GM19023 (cell line): ENCODE measurements at regions not wholly inside any gene's neighbourhood (a gene's known extent, or its start where the extent isn't known, plus 50 kb on each side); places are given as distances from the start of the nearest gene placed in this dataset.
"Not testable (repeated sequence)": the region's sequence is repeated elsewhere in the genome, so short reads cannot be mapped to it uniquely, and the experiment has no call there.

Source experiments
- ATAC-seq: cut with Tn5 transposase; IDR thresholded peaks from one replicate; pipeline ENCODE4 v1.9.1; 2021; ENCODE audit warnings: mild to moderate bottlenecking, moderate library complexity; ENCODE audit not compliant: unreplicated experiment

DNA sequence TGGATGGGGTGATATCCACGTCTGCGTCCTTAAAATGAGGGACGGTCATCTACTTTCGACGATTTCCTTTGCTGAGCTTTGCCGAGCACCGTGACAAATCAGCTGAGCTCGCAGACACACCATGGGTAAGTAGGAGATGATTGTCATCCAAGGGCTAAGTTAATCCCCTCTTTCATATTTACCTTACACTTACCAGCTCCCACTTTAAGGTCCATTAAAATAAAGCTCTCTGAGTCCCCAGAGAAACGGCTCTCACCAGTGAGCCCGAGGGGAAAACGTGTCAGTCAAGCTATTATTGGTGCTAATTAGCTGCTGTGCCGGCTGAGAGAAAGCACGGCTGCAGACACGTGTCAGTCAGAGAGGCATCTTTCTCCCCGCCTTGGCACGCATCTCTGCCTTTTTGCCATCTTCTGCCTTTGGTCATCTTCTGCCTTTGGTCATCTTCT lies 72.2 kb downstream of the CRLF2 start:
- no peak for ATAC-seq

DNA sequence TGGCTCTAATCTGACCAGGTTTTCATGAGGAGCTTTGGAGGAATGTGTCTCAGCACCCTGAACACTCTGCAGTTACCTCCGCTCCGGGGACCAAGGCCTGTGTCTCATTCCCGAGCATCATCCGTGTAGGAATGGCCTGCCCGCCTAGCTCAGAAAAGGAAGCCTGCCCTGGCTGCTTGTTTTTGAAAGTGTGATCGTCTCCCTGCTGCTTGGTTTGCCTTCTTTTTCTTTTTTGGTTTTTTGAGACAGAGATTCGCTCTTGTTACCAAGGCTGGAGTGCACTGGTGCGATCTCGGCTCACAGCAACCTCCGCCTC lies 73.3 kb downstream of the CRLF2 start:
- ATAC-seq = no peak

DNA sequence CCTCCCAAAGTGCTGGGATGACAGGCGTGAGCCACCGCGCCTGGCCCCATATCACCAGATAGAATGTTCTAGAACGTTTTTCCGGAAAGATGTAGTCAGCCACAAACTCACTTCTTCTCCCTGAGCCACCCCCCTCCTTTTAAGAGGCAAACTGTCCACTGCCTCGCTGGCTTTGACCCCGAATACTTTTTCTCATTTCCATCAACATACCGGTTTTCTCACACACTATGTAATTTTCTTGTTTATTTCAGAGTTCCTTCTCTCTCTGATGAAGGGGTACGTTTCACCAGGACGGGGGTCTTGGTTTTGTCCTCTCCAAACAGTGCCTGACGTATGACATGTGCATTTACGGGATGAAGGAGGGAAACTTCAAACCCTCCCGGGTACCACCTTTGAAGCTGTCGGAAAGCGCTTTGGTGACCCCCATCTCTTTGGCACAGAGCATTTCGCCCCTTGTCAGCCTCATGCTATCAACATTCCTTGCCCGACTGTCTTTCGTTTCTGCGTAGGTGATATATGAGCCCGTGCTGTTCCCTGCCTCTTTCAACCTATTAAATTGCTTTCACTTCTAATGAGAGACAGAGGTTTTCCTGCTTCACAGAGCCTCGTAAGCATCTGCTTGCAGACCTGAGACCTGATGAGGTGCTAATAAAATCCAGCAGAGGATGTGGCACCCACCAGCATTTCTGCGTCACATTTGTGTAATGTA lies 73.8 kb downstream of the CRLF2 start:
- ATAC-seq = no peak

DNA sequence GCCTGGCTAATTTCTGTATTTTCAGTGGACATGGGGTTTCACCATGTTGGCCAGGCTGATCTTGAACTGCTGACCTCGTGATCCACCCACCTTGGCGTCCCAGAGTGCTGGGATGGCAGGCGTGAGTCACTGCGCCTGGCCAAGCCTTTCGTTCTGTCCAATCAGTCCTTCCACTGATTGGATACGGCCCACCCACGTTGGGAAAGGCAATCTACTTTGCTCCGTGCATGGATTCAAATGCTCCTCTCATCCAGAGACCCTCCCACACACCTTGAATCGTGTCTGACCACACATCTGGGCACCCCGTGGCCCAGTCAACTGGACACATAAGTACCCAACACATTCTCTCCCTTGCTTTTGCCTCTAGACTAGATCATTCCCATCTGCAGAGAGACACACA lies 74.9 kb downstream of the CRLF2 start:
- no peak for ATAC-seq

DNA sequence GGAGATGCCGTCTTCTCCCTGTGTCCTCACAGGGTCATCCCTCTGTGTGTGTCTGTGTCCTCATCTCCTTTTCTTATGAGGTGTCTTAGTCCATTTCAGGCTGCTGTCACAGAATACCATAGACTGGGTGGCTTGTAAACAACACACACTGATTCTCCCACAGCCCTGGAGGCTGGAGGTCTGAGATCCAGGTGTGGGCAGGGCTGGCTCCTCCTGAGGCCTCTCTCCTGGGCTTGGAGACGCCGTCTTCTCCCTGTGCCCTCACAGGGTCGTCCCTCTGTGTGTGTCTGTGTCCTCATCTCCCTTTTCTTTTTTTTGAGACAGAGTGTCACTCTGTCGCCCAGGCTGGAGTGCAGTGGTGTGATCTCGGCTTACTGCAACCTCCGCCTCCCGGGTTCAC lies 75.9 kb downstream of the CRLF2 start:
- not testable (repeated sequence) for ATAC-seq

DNA sequence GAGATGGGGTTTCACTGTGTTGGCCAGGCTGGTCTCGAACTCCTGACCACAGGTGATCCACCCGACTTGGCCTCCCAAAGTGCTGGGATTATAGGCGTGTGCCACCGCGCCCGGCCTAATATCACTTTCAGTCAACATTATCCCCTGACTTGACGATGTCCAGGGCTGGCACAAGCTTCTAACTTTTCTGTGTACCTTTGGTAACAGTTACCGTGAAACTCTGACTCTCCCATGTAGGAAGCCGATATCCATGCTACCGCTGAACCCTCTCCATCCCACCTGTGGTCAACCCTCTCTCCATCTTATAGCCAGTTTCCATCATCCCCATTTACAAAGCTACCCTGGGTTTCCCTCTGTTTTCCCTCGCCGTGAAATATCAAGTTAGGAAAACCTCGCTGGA lies 77.5 kb downstream of the CRLF2 start:
- no peak for ATAC-seq

DNA sequence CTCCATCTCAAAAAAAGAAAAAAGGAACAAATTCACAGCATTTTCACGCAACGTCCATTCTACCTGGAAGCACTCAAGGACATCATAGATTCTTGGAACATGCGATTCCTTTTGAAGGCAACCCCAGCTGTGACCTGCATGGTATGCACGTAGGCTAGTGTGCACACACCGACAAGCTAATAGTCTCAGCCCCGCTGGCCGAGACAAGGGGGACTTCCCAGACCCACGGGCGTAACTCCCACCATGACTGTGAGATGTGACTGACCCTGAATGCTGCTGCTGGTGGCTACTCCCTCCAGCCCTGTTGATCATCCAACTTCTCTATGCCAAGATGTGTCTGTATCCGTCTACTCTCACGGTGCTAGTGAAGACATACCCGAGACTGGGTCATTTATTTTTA lies 78.3 kb downstream of the CRLF2 start:
- no peak for ATAC-seq

DNA sequence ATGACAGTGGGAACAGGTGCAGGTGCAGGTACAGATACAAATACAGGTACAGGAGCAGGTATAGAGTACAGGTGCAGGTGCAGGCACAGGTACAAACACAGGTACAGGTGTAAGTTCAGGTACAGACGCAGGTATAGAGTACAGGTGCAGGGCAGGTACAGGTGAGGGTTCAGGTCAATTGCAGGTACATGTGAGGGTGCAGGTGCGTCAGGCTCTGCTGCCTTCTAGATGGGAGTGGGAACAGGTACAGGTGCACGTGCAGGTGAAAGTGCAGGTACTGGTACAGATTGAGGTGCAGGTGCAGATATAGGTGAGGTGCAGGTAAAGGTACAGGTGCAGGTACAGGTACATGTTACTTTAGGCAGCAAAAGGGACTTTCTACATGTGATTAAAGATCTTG lies 85.7 kb downstream of the CRLF2 start:
- ATAC-seq = no peak

DNA sequence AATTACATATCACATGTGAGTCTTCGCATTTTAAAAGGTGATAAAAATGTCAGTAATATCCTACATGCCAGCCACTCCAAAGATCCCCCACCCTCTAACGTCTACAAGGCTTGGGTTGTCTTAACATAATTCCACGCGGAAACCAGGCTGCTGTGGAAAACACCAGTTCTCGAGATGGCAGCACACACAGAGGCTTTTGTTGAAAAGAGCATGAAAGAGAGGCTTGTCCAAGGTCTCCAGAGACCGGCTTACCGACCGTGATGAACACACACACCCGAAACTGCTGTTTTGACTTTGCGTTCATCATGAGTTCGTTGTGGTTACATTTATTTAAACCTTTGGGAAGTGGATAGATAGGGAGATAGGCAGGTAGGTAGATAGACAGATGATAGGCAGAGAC lies 87.9 kb downstream of the CRLF2 start:
- no peak for ATAC-seq

DNA sequence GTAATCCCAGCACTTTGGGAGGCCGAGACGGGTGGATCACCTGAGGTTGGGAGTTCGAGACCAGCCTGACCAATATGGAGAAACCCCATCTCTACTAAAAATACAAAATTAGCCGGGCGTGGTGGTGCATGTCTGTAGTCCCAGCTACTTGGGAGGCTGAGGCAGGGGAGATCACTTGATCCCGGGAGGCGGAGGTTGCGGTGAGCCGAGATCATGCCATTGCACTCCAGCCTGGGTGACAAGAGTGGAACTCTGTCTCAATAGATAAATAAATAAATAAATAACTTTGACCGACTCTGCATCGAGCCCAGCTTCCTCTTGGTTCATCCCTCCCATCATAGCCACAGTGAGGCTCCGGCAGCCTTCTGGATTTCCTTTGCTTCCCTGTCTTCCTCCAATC lies 89.6 kb downstream of the CRLF2 start:
- ATAC-seq = not testable (repeated sequence)

DNA sequence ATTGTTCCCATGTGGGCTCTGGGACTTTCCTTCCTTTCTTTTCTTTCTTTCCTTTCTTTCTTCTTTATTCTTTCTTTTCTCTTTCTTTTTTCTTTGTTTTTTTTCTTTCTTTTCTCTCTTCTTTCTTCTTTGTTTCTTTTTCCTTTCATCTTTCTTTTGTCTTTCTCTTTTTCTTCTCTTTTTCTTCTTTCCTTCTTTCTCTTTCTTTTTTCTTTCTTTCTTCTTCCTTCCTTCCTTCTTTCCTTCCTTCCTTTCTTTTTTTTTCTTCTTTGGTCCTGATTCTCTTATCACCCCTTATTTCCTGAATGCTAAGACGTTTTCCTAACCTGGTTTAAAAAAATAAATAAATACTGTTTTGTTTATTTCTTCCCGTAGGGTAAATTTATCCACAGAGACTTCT lies 93.2 kb downstream of the CRLF2 start:
- no peak for ATAC-seq

DNA sequence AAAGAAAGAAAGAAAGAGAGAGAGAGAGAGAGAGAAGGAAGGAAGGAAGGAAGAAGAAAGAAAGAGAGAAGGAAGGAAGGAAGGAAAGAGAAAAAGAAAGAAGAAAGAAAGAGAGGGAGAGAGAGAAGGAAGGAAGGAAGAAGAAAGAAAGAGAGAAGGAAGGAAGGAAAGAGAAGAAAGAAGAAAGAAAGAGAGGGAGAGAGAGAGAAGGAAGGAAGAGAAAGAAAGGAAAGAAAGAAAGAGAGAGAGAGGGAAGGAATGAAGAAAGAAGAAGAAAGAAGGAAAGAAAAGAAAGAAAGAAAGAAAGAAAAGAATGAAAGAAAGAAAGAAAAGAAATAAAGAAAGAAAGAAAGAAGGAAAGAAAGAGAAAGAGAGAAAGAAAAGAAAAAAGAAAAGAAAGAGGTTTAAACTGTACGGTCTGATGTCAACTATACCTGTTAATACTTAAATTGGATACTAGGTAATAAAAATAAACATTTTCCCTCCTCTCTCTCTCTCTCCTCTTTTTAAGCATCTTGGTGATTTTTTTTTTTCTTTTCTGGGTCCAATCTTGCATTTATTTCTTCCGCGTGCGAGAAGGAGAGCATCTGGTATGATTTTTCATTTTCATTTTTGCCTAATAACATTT lies 93.8 kb downstream of the CRLF2 start:
- ATAC-seq = no peak

DNA sequence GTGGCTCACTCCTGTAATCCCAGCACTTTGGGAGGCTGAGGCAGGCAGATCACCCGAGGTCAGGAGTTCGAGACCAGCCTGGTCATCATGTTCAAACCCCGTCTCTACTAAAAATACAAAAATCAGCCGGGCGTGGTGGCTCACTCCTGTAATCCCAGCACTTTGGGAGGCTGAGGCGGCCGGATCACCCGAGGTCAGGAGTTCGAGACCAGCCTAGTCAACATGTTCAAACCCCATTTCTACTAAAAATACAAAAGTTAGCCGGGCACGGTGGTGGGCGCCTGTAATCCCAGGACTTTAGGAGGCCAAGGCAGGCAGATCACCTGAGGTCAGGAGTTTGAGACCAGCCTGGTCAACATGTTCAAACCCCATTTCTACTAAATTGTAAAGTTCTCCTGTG lies 97.0 kb downstream of the CRLF2 start:
- ATAC-seq = not testable (repeated sequence)

DNA sequence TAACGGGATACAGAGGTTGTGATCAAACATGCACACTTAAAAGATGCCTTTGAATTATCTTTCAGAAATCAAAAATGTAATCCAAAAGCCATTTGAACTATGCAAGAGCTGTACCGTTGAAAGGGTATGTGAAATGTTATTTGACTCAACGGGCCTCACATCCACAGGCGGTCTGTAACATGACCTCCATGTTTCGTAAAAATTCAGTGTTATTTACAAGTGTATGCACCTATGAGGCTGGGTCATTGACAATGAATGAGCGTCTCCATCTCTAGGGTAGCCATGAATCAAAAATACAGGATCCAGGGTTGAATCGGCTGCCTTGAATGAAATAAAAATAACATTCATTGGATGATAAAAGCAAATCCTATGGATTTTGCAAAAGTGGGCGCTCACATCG lies 100.1 kb downstream of the CRLF2 start:
- ATAC-seq = no peak

DNA sequence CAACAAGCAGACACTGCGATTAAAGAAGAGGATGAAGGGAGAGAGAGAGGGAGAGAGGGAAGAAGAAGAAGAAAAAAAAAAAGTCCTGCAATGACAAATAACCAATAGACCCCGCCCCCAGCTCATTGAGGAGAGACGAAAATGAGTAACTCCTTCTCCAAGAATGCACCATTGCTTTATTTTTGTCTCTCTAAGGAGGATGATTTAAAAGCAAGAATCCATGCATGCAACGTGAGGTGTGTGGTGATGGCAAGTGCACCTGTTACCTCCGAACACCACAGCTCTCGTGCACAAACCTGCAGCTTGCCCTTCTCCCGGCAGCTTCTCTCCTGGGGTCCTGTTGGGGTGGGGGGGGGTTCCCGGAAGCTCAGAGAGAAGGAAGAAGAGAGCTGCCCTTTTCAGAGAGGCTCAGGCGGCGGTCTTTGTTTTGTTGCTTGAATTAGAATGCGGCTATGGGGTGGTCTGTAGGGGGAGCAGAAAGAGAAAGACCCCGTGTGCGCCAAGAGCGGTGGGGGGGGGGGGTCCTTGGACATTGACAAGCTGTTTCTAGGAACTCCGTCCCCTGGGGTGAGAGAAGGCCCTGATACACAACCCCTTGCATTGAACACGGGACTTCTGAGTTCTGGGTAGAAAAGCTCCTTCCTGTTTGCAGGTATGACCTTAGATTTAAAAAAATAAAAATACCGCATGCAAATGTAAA lies 100.7 kb downstream of the CRLF2 start:
- no peak for ATAC-seq

DNA sequence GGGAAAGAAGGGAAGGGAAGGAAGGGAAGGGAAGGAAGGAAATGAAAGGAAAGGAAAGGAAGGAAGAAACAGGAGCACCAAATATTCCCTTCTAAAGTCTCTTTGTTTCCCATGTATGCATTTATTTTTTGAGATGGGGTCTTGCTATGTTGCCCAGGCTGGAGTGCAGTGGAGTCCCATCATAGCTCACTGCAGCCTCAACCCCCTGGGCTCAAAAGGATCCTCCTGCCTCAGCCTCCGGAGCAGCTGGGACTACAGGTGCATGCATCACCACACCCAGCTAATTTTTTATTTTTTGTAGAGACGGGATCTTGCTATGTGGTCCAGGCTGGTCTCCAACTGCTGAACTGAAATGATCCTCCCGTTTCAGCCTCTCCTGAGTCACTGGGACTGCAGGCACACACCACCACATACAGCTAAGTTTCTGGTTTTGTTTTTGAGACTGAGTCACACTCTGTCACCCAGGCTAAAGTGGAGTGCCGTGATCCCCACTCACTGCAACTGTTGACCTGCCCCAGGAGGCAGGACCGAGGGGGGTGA lies 102.8 kb downstream of the CRLF2 start:
- no peak for ATAC-seq

DNA sequence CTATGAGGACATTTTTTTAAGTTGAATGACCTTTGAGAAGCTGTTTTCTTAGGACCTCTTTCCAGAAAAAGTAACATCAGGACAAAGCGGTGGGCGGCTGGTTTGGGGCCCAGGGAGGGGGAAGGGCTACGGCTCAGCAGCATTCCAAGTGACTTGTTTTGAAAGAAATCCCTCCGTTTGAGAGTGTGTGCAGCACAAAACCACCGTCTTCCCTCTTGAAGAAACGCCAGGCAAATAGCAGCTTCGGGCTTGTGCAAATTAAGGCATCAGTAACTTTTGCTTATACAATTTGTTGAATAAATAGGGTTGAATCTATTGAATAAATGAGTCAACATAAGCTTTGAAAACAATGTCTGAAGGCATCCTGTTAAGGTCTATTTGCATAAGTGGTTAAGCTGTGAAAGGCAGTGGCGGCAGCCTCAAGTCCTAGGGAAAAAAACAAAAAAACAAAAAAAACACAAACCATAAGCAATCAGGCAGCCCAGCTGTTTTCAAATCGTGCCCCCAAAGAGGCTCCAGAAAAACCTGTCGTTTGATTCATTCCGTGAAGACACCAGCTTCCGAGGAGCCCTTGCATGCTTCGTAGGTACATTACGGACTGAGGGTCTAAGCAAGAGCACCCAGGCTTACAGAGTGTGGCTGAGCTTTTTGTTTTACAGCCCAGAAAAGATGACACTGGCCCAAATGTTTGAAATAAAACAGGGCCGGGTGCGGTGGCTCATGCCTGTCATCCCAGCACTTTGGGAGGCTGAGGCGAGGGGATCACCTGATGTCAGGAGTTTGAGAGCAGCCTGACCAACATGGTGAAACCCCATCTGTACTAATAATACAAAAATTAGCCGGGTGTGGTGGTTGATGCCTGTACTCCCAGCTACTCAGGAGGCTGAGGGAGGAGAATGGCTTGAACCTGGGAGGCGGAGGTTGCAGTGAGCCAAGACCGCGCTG lies 103.7 kb downstream of the CRLF2 start:
- no peak for ATAC-seq

DNA sequence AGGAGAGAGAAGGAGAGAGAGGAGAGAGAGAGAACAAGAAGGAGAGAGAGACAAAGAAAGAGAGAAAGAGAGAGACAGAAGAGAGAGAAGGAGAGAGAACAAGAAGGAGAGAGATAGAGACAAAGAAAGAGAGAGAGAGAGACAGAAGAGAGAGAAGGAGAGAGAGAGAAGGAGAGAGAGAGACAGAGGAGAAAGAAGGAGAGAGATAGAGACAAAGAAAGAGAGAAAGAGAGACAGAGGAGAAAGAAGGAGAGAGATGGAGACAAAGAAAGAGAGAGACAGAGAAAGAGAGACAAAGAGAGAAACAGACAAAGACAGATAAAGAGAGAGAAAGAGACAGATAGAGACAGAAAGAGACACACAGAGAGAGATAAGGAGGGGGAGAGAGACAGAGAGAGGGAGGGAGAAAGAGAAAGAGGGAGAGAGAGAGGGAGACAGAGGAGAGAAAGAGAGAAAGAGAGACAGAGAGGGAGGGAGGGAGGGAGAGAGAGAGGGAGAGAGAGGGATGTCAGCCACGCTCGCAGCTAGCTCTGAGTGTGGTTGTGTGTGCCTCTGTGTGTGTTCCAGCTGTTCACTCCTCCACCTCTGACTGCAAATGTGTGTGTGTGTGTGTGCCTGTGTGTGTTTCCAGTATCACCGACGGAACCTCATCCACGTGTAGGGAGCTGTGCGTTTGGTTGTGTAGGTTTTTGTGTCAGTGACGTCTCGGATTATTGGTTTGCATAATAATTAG lies 105.8 kb downstream of the CRLF2 start:
- no peak for ATAC-seq

DNA sequence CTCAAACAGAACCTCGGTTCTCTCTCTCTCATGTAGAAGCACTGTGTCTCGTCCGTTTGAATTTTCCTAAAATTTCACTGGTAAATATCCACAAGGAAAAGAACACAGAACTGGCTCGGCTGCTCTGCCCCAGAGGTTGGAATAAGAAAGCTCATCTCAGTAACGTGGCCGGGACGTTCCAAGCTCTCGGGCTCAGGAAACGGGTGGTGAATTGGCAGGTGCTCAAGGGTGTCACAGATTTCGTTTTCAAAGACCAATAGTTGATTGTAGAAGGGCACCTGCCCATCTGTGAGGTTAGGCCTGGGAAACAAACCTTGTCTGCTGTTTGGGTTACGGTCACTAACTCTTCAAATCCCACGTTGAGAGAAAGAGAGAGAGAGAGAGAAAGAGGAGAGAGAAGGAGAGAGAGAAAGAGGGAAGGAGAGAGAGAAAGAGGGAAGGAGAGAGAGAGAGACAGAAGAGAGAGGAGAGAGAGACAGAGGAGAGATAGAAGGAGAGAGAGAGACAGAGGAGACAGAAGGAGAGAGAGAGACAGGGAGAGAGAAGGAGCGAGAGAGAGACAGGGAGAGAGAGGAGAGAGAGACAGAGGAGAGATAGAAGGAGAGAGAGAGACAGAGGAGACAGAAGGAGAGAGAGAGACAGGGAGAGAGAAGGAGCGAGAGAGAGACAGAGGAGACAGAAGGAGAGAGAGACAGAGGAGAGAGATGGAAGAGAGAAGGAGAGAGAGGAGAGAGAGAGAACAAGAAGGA lies 106.6 kb downstream of the CRLF2 start:
- no peak for ATAC-seq

DNA sequence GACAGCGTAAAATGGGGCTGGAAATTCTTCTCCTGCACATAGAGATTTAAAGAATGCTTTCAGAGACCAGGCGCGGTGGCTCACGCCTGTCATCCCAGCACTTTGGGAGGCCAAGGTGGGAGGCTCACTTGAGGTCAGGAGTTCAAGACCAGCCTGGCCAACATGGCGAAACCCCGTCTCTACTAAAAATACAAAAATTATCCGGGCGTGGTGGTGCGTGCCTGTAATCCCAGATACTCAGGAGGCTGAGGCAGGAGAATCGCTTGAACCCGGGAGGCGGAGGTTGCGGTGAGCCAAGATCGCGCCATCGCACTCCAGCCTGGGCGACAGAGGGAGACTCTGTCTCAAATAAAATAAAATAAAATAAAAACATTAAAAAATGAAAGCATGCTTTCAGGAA lies 107.4 kb downstream of the CRLF2 start:
- ATAC-seq = not testable (repeated sequence)
